ENCODE measurements at regions not wholly inside any gene's neighbourhood (a gene's known extent, or its start where the extent isn't known, plus 50 kb on each side); places are given as distances from the start of the nearest gene placed in this dataset.

GRCh38 chr7:81339946-81340345, 421.1 kb upstream of the SEMA3C start:
- TF ChIP-seq CTCF (conservative IDR thresholded peaks at IDR 0.05 in 1 of 2, IDR thresholded peaks at IDR 0.05 in 1 of 2; ENCODE audit: extremely low read depth in 1 of 2, insufficient read depth in 1 of 2, low read depth in 1 of 2, low read length in 2 of 2) = no peak
- TF ChIP-seq EZH2 (IDR thresholded peaks at IDR 0.05; ENCODE audit: borderline replicate concordance, low read length) = no peak
